SH-SY5Y (cell line): ENCODE measurements at regions not wholly inside any gene's neighbourhood (a gene's known extent, or its start where the extent isn't known, plus 50 kb on each side); places are given as distances from the start of the nearest gene placed in this dataset.

Experiments used
- GATA2 ChIP-seq: IDR thresholded peaks from 2 replicates; pipeline ENCODE4 v1.6.1; 2011; ENCODE audit warnings: mild to moderate bottlenecking, low read depth, low read length
- GATA3 ChIP-seq: IDR thresholded peaks from 2 replicates; pipeline ENCODE4 v1.6.1; 2011; ENCODE audit warnings: low read depth, mild to moderate bottlenecking, low read length, moderate library complexity

DNA sequence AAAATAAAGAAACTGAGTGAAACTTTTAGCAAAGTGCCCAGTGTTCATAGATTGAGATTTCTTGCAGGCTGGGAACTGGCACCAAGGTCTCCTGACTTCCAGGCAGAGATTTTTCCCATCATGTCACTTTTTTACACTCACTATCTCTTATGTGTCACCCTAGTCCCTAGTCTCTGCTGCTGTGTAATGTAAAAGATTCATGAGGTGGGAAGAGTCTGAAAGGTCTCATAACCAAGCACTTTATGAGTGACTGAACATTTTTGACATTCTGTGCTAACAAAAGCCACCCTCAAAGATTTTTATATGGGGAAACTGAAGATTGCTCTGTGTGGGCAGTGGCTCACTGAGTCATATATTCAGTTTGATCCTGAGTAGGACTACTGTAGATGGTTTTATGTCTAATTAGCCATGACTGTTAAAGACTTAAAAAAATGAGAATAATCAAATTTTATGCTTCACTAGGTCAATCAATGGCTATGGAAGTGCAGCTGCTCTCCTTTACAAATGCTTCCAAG, 900.3 kb upstream of the SORCS1 start:
- TF ChIP-seq GATA3 (no peak), GATA2 (no peak)
